ENCODE measurements at regions not wholly inside any gene's neighbourhood (a gene's known extent, or its start where the extent isn't known, plus 50 kb on each side); places are given as distances from the start of the nearest gene placed in this dataset.
A peak's percentile ranks its signal among the peaks of the same experiment; 100 is the strongest.

DNA sequence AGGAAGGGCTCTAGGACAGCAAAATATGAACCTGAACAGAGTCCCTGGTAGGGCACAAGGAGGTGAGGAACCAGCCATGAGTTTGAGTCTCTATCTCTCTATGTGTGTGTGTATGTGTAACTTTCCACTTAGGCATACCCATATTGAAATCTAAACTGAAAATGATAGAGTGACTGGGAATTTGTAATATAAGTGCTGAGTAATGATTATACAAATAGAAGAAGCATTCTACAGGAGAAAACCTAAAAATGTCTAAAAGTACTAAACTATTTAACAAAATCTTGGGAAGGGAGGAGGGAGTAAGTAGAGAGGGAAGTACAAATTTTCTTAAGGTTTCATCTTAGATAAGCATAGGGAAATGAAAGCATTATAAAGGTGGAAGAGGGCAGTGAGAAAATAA, 97.1 kb upstream of the ZC3H12C start:
- Histone ChIP-seq H3K27ac (no peak overlapping the region), H3K9me3 (no peaks in the 10 kb centered on the region), H3K4me3 (no peak overlapping the region), H3K9ac (ENCODE audit: low read depth in 2 of 2, low read length in 2 of 2) (no peak overlapping the region), H3K4me1 (no peaks in the 10 kb centered on the region), H3K36me3 (no peaks in the 10 kb centered on the region), H3K27me3 (no peaks in the 10 kb centered on the region)
- intact Hi-C loops (cut with DNase I) = no loop called here
- TF ChIP-seq, protein P1, sequence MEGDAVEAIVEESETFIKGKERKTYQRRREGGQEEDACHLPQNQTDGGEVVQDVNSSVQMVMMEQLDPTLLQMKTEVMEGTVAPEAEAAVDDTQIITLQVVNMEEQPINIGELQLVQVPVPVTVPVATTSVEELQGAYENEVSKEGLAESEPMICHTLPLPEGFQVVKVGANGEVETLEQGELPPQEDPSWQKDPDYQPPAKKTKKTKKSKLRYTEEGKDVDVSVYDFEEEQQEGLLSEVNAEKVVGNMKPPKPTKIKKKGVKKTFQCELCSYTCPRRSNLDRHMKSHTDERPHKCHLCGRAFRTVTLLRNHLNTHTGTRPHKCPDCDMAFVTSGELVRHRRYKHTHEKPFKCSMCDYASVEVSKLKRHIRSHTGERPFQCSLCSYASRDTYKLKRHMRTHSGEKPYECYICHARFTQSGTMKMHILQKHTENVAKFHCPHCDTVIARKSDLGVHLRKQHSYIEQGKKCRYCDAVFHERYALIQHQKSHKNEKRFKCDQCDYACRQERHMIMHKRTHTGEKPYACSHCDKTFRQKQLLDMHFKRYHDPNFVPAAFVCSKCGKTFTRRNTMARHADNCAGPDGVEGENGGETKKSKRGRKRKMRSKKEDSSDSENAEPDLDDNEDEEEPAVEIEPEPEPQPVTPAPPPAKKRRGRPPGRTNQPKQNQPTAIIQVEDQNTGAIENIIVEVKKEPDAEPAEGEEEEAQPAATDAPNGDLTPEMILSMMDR (IDR thresholded peaks at IDR 0.05) = no peak
- no peak for DNase-seq

DNA sequence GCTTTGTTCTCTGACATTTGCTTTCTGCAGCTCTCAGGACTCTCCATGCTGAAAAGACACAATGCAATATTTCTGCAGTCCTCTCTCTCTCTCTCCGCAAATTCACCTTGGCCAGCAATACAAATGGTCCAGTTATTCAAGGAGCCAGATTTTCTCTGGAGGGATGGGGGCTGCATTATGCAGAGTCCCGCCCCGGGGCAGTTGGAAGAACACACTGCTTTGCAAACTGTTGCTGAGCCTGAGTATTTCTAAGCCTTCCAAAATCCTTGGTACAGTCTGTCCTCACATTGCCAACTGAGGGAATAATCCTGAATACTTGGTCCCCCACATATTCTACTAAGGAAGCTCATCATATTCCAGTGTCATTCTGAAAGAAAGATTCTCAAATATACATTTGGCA, 94.3 kb upstream of the ZC3H12C start:
- H3K9ac ChIP-seq (ENCODE audit: low read depth in 2 of 2, low read length in 2 of 2) = no peak overlapping the region
- no peaks in the 10 kb centered on the region for H3K36me3 ChIP-seq
- TF ChIP-seq, protein P1 (IDR thresholded peaks at IDR 0.05) = no peak
- H3K4me3 ChIP-seq = no peak overlapping the region
- no peak overlapping the region for H3K27ac ChIP-seq
- H3K27me3 ChIP-seq = no peaks in the 10 kb centered on the region
- no peak for DNase-seq
- no peaks in the 10 kb centered on the region for H3K4me1 ChIP-seq
- H3K9me3 ChIP-seq = no peaks in the 10 kb centered on the region
- intact Hi-C loops (cut with DNase I) = no loop called here

DNA sequence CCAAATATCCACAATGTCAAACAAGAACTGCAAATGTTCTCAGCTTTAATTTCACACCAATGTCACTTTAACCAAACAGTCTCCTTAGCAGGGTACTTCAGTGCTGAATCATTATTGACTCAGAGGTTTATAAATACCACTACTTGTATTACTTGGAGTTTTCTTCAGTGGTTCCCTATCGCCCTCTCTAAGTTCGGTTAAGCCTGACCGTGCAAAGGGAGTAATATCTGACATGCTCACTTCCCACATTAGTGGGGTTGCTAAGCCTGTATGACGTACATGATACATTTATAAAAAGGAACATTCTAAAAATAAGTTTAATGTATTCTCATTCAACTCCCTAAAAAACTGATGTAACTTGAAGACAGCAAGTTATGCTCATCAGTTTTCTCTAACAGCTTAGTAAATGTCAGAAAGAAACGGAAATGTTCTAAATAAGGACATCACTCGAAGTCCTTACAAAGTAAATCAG, 93.1 kb upstream of the ZC3H12C start:
- H3K4me1 ChIP-seq = no peaks in the 10 kb centered on the region
- no peak overlapping the region for H3K27ac ChIP-seq
- no peaks in the 10 kb centered on the region for H3K27me3 ChIP-seq
- no peak for DNase-seq
- H3K36me3 ChIP-seq = no peaks in the 10 kb centered on the region
- no peak overlapping the region for H3K4me3 ChIP-seq
- H3K9me3 ChIP-seq = no peaks in the 10 kb centered on the region
- intact Hi-C loops (cut with DNase I) = no loop called here
- no peak overlapping the region for H3K9ac ChIP-seq (ENCODE audit: low read depth in 2 of 2, low read length in 2 of 2)
- TF ChIP-seq, protein P1 (IDR thresholded peaks at IDR 0.05) = no peak

GRCh38 chr11:110000850-110001249, 92.3 kb upstream of the ZC3H12C start:
- Histone ChIP-seq H3K9ac (ENCODE audit: low read depth in 2 of 2, low read length in 2 of 2) (no peak overlapping the region), H3K36me3 (no peaks in the 10 kb centered on the region), H3K4me1 (no peaks in the 10 kb centered on the region), H3K9me3 (no peaks in the 10 kb centered on the region), H3K27me3 (no peaks in the 10 kb centered on the region), H3K4me3 (no peak overlapping the region), H3K27ac (no peak overlapping the region)
- DNase-seq = no peak
- intact Hi-C loops (cut with DNase I) = no loop called here
- TF ChIP-seq, protein P1 (IDR thresholded peaks at IDR 0.05) = no peak

DNA sequence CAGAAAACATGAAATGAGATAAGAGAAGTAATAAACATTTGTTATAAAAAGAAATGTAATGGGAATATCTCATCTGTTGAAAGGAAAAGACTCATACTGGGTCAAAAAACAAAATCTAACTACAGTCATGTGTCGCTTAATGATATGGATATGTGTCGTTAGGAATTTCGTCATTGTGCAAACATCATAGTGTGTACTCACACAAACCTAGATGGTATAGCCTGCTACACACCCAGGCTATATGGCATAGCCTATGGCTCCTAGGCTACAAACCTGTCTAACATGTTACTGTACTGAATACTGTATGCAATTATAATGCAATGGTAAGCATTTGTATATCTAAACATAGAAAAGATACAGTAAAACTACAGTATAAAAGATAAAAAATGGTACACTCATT, 89.8 kb upstream of the ZC3H12C start:
- Histone ChIP-seq H3K36me3 (no peaks in the 10 kb centered on the region), H3K4me3 (no peak overlapping the region), H3K27me3 (no peaks in the 10 kb centered on the region), H3K9me3 (no peaks in the 10 kb centered on the region), H3K4me1 (no peaks in the 10 kb centered on the region), H3K9ac (ENCODE audit: low read depth in 2 of 2, low read length in 2 of 2) (no peak overlapping the region), H3K27ac (no peak overlapping the region)
- TF ChIP-seq, protein P1 (IDR thresholded peaks at IDR 0.05) = no peak
- intact Hi-C loops (cut with DNase I) = no loop called here
- peak; percentile 49 for DNase-seq

- Histone ChIP-seq H3K9me3 (no peaks in the 10 kb centered on the region), H3K9ac (ENCODE audit: low read depth in 2 of 2, low read length in 2 of 2) (no peak overlapping the region), H3K36me3 (no peaks in the 10 kb centered on the region), H3K27ac (no peak overlapping the region), H3K4me3 (no peak overlapping the region), H3K4me1 (no peaks in the 10 kb centered on the region), H3K27me3 (no peaks in the 10 kb centered on the region)
- no peak for DNase-seq
- TF ChIP-seq, protein P1 (IDR thresholded peaks at IDR 0.05) = no peak
- intact Hi-C loops (cut with DNase I) = no loop called here
These were observed 81.6 kb upstream of the ZC3H12C start for GRCh38 chr11:110011595-110011994.
